ENCODE measurements at regions not wholly inside any gene's neighbourhood (a gene's known extent, or its start where the extent isn't known, plus 50 kb on each side); places are given as distances from the start of the nearest gene placed in this dataset.

DNA sequence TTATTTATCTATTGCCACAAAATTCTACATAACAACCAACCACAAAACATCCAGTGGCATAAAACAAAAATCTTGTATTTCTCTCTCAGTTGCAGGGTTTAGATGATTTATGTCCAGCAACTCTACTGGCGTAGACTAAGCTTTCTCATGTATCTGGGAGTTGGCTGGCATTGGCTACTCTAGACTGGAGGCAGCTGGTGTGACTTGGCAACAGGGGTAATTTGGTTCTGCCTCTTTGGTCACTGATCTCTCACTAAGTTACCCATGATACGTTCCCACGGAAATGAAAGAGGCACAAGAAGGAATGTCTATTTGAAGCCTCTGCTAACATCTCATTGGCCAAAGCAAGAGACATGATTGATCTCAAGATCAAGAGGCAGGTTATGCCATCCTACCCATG lies 144.0 kb downstream of the HS3ST3B1 start:
- no peak for TF ChIP-seq CTCF (IDR thresholded peaks at IDR 0.05; ENCODE audit: low read depth, low read length, missing control alignments)
- H3K4me3 ChIP-seq (ENCODE audit: low read depth, low read length), result no peak overlapping the region
- no peak for DNase-seq (ENCODE audit: low read depth)

GRCh38 chr17:14442798-14443528 lies 142.1 kb downstream of the HS3ST3B1 start:
- no peak overlapping the region for H3K4me3 ChIP-seq (ENCODE audit: low read depth, low read length)
- DNase-seq (ENCODE audit: low read depth), result no peak
- TF ChIP-seq CTCF (IDR thresholded peaks at IDR 0.05; ENCODE audit: low read depth, low read length, missing control alignments), result no peak

DNA sequence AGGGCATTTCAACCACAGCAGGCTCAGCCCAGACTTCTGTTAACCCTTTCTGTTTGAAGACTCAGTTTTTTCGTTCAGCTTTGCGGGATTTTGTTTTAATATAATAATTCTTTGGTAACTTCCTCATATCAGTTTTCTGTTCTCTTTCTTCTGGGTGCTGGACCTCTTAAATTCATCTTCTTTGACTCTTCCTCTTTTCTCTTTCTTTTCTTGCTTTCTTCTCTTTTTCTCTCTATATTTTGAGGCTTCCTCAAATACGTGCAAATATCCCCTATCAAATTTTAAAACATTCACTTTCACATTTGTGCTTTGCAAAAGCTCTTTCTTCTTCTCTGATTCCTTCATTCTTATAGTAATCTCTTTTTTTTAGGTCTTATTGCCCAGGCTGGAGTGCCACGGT lies 136.3 kb downstream of the HS3ST3B1 start:
- H3K4me3 ChIP-seq (ENCODE audit: low read depth, low read length), result no peak overlapping the region
- DNase-seq (ENCODE audit: low read depth), result no peak
- TF ChIP-seq CTCF (IDR thresholded peaks at IDR 0.05; ENCODE audit: low read depth, low read length, missing control alignments), result no peak

DNA sequence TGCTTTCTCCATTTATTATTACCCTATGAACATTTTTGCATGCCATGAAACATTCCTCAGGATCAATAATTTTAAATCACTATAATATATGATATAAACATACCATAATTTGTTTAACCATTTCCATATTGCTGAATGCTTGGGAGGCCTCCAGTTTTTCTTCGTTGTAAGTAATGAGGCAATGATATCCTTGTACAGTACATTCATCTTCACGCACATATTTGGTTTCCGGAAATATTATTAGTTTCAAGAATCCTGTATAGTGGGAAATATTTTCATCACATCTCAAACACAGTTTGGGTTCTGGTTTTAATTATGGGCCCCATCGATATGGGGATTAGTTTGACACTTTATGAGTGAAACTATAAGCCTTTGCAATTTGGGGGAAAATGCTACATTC lies 135.4 kb downstream of the HS3ST3B1 start:
- DNase-seq (ENCODE audit: low read depth), result no peak
- no peak overlapping the region for H3K4me3 ChIP-seq (ENCODE audit: low read depth, low read length)
- TF ChIP-seq CTCF (IDR thresholded peaks at IDR 0.05; ENCODE audit: low read depth, low read length, missing control alignments), result no peak

GRCh38 chr17:14434506-14434905 lies 133.6 kb downstream of the HS3ST3B1 start:
- H3K4me3 ChIP-seq (ENCODE audit: low read depth, low read length), result no peak overlapping the region
- no peak for DNase-seq (ENCODE audit: low read depth)
- no peak for TF ChIP-seq CTCF (IDR thresholded peaks at IDR 0.05; ENCODE audit: low read depth, low read length, missing control alignments)

- DNase-seq (ENCODE audit: low read depth), result no peak
- no peak for TF ChIP-seq CTCF (IDR thresholded peaks at IDR 0.05; ENCODE audit: low read depth, low read length, missing control alignments)
- H3K4me3 ChIP-seq (ENCODE audit: low read depth, low read length), result no peak overlapping the region
Measured at GRCh38 chr17:14432079-14432478, 131.2 kb downstream of the HS3ST3B1 start.

DNA sequence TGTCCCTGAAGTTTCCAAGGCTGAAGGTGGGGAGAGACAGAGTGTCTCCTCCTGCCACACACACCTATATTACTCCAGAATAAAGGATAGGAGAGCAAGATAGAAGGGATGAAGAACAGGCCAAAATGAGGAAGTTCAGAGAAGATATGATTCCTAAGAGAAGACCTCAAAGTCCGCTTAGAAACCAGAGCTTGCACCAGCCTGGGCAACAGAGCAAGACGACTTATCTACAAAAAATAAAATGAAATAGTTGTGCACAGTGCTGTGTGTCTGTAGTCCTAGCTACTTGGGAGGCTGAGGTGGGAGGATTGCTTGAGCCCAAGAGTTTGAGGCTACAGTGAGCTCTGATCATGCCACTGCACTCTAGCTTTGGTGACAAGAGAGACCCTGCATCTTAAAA lies 128.2 kb downstream of the HS3ST3B1 start:
- TF ChIP-seq CTCF (IDR thresholded peaks at IDR 0.05; ENCODE audit: low read depth, low read length, missing control alignments), result no peak
- DNase-seq (ENCODE audit: low read depth), result no peak
- H3K4me3 ChIP-seq (ENCODE audit: low read depth, low read length), result no peak overlapping the region

Data from GM12864 (cell line).